Heart left ventricle (tissue), 13 donors: ENCODE measurements at regions not wholly inside any gene's neighbourhood (a gene's known extent, or its start where the extent isn't known, plus 50 kb on each side); places are given as distances from the start of the nearest gene placed in this dataset.

Experiments
- POLR2A ChIP-seq, 2 donors: fragments of 450-650 bp; IDR thresholded peaks; one replicate each; pipeline ENCODE4 v1.6.1; 2017; ENCODE audit warnings: antibody characterized with exemption in 2 of 2, mild to moderate bottlenecking in 2 of 2, moderate library complexity in 2 of 2
- TF ChIP-seq, protein P1 (sequence below), 12 donors: fragments of 200-600 bp; sonication (generic) in 4 of 12; IDR thresholded peaks; one replicate each; pipeline versions ENCODE4 v1.5.0 to v1.8.0; 2018 to 2022; ENCODE audit warnings: antibody characterized with exemption in 12 of 12, mild to moderate bottlenecking in 5 of 12
- donor health status: ischemic (EF 13 %, LVEDD 7.1; RV severe dilation, severe dysfunction).
- donor health status: DM: no; HTN: yes; CAD: no.
- donor health status: DM: no; HTN: no; CAD: no.
- donor health status: ischemic (EF 25% LVEDD 6.9; RV normal size, moderate dysfunction).
- donor health status: ischemic (EF 25% LVEDD 5.7; RV mildly dilated, moderate dysfunction).
- donor health status: ischemic (EF 35%, LVEDD 5.7; RV mildly dilated, moderate dysfunction).
- donor health status: nonischemic (EF 11% LVEDD 7.7; RV severe dilation, severe dysfunction).
- donor health status: DM: yes; HTN: yes; CAD: no.
- donor health status: PGD.
- donor health status: ischemic (EF 29% LVEDD 5.4; RV normal size, mild dysfunction).
- donor health status: nonischemic (EF 23%, LVEDD 6.1; RV moderate dilation, normal function).

GRCh38 chr7:19369182-19369581 is 224.0 kb upstream of the FERD3L start:
- TF ChIP-seq, protein P1, sequence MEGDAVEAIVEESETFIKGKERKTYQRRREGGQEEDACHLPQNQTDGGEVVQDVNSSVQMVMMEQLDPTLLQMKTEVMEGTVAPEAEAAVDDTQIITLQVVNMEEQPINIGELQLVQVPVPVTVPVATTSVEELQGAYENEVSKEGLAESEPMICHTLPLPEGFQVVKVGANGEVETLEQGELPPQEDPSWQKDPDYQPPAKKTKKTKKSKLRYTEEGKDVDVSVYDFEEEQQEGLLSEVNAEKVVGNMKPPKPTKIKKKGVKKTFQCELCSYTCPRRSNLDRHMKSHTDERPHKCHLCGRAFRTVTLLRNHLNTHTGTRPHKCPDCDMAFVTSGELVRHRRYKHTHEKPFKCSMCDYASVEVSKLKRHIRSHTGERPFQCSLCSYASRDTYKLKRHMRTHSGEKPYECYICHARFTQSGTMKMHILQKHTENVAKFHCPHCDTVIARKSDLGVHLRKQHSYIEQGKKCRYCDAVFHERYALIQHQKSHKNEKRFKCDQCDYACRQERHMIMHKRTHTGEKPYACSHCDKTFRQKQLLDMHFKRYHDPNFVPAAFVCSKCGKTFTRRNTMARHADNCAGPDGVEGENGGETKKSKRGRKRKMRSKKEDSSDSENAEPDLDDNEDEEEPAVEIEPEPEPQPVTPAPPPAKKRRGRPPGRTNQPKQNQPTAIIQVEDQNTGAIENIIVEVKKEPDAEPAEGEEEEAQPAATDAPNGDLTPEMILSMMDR (IDR thresholded peaks at IDR 0.05) = no peak
- no peak for TF ChIP-seq POLR2A (IDR thresholded peaks at IDR 0.05)
